AG09319 (cell line): ENCODE measurements at regions not wholly inside any gene's neighbourhood (a gene's known extent, or its start where the extent isn't known, plus 50 kb on each side); places are given as distances from the start of the nearest gene placed in this dataset.

Experiments
- DNase-seq: peaks from one replicate; pipeline ENCODE4 v3.0.0-alpha.2; 2010; ENCODE audit warnings: low read depth; ENCODE audit errors: extremely low read depth
- CTCF ChIP-seq: IDR thresholded peaks from 2 replicates; pipeline ENCODE4 v1.5.1; 2011; ENCODE audit warnings: low read depth, mild to moderate bottlenecking, inconsistent platforms, low read length, moderate library complexity

GRCh38 chr17:79538291-79538690 is 72.6 kb downstream of the RBFOX3 start:
- TF ChIP-seq CTCF: no peak
- DNase-seq: no peak

GRCh38 chr17:79537686-79538085 is 73.2 kb downstream of the RBFOX3 start:
- no peak for TF ChIP-seq CTCF
- no peak for DNase-seq

- no peak for DNase-seq
- TF ChIP-seq CTCF: no peak
Measured at GRCh38 chr17:79537061-79537460, 73.8 kb downstream of the RBFOX3 start.

- no peak for DNase-seq
- TF ChIP-seq CTCF: no peak
Measured at GRCh38 chr17:79536212-79536840, 74.5 kb downstream of the RBFOX3 start.

- no peak for DNase-seq
- TF ChIP-seq CTCF: no peak
Measured at GRCh38 chr17:79535728-79536025, 75.2 kb downstream of the RBFOX3 start.

GRCh38 chr17:79534851-79535727 is 75.8 kb downstream of the RBFOX3 start:
- no peak for TF ChIP-seq CTCF
- DNase-seq: no peak

- no peak for TF ChIP-seq CTCF
- no peak for DNase-seq
Measured at GRCh38 chr17:79534111-79534510, 76.7 kb downstream of the RBFOX3 start.
